Osteocyte (in vitro differentiated cells): ENCODE measurements at regions not wholly inside any gene's neighbourhood (a gene's known extent, or its start where the extent isn't known, plus 50 kb on each side); places are given as distances from the start of the nearest gene placed in this dataset.

Experiments used
- DNase-seq: peaks from one replicate; pipeline ENCODE4 v3.0.0; 2021; ENCODE audit warnings: mixed read lengths; ENCODE audit not compliant: unreplicated experiment; ENCODE audit errors: extremely low spot score
- H3K27ac Mint-ChIP-seq: one replicate; pipeline ENCODE4 v1.8.0; 2021; ENCODE audit warnings: mild to moderate bottlenecking, mixed read lengths; ENCODE audit not compliant: unreplicated experiment
- H3K27me3 Mint-ChIP-seq: one replicate; pipeline ENCODE4 v1.8.0; 2021; ENCODE audit warnings: mixed read lengths; ENCODE audit not compliant: unreplicated experiment
- H3K36me3 Mint-ChIP-seq: one replicate; pipeline ENCODE4 v1.8.0; 2021; ENCODE audit warnings: mixed read lengths; ENCODE audit not compliant: unreplicated experiment
- H3K4me1 Mint-ChIP-seq: one replicate; pipeline ENCODE4 v1.8.0; 2021; ENCODE audit warnings: mixed read lengths; ENCODE audit not compliant: unreplicated experiment
- H3K4me3 Mint-ChIP-seq: one replicate; pipeline ENCODE4 v1.8.0; 2021; ENCODE audit warnings: mild to moderate bottlenecking, moderate library complexity, mixed read lengths; ENCODE audit not compliant: unreplicated experiment
- H3K9me3 Mint-ChIP-seq: one replicate; pipeline ENCODE4 v1.8.0; 2021; ENCODE audit warnings: mixed read lengths; ENCODE audit not compliant: unreplicated experiment
- TF ChIP-seq, protein P1 (sequence below): fragments of 200-600 bp; sonication (generic); IDR thresholded peaks from 2 replicates; pipeline ENCODE4 v1.5.0; 2021; ENCODE audit warnings: antibody characterized with exemption, mild to moderate bottlenecking, moderate library complexity

DNA sequence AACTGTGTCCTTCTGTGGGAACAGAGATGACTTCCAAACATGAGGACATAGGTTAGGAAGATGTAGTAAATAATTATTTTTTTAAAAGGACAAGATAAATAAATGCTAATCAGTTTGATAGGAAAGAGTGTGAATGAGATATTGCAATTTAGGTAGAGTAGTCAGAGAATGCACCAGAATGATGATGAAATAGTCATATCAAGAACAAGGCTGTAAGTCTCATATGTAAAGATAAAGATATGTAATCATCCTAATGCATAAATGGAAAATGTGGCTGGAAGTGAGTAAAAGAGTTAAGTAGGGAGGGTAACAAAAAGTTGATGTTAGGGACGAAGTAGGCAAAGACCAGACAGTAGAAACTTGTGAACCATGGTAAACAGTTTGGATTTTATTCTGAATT, 1041.7 kb upstream of the MIR17HG start:
- Mint-ChIP-seq H3K9me3 (no peaks in the 10 kb centered on the region), H3K4me1 (peaks cover 4% of the 10 kb centered on the region), H3K4me3 (no peak overlapping the region), H3K27ac (no peak overlapping the region), H3K36me3 (no peaks in the 10 kb centered on the region), H3K27me3 (no peaks in the 10 kb centered on the region)
- no peak for DNase-seq
- TF ChIP-seq, protein P1, sequence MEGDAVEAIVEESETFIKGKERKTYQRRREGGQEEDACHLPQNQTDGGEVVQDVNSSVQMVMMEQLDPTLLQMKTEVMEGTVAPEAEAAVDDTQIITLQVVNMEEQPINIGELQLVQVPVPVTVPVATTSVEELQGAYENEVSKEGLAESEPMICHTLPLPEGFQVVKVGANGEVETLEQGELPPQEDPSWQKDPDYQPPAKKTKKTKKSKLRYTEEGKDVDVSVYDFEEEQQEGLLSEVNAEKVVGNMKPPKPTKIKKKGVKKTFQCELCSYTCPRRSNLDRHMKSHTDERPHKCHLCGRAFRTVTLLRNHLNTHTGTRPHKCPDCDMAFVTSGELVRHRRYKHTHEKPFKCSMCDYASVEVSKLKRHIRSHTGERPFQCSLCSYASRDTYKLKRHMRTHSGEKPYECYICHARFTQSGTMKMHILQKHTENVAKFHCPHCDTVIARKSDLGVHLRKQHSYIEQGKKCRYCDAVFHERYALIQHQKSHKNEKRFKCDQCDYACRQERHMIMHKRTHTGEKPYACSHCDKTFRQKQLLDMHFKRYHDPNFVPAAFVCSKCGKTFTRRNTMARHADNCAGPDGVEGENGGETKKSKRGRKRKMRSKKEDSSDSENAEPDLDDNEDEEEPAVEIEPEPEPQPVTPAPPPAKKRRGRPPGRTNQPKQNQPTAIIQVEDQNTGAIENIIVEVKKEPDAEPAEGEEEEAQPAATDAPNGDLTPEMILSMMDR, result no peak

DNA sequence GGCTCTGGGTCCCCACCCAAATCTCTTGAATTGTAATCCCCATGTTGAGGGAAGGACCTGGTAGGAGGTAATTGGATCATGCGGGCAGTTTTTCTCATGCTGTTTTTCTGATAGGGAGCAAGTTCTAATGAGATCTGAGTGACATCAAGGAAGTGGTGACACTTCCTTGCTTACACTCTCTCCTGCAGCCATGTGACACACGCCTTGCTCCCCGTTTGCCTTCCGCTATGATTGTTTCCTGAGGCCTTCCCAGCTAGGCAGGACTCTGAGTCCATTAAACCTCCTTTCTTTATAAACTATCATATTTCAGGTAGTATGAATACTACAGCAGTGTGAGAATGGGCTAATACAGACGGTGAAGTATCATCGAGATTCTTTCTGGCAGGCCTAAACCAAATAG, 1040.4 kb upstream of the MIR17HG start:
- Mint-ChIP-seq H3K4me1 (peaks cover 3% of the 10 kb centered on the region), H3K27me3 (no peaks in the 10 kb centered on the region), H3K27ac (no peak overlapping the region), H3K4me3 (no peak overlapping the region), H3K9me3 (no peaks in the 10 kb centered on the region), H3K36me3 (no peaks in the 10 kb centered on the region)
- DNase-seq, result no peak
- TF ChIP-seq, protein P1, result no peak

DNA sequence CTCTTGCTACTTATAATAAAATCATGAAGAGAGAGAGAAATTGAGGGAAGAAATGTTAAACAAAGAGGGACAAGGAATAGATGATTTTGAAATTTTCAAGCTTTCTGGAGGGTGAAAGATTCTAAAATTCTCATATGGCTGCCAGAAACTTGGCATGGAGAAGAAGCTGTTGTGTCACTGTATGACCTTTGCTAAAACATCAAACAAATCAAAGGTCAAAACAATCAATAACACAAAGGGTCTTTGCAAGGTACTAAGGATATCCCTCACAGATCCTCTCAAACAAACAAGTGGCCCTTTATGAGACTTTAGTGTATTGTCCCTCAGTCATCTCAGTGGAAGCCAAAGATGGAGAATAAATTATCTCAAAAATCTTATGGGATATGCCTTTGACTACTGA, 1039.2 kb upstream of the MIR17HG start:
- no peak overlapping the region for H3K27ac Mint-ChIP-seq
- no peaks in the 10 kb centered on the region for H3K36me3 Mint-ChIP-seq
- no peak overlapping the region for H3K4me3 Mint-ChIP-seq
- no peaks in the 10 kb centered on the region for H3K9me3 Mint-ChIP-seq
- no peak for DNase-seq
- TF ChIP-seq, protein P1, result no peak
- no peaks in the 10 kb centered on the region for H3K27me3 Mint-ChIP-seq
- no peaks in the 10 kb centered on the region for H3K4me1 Mint-ChIP-seq

DNA sequence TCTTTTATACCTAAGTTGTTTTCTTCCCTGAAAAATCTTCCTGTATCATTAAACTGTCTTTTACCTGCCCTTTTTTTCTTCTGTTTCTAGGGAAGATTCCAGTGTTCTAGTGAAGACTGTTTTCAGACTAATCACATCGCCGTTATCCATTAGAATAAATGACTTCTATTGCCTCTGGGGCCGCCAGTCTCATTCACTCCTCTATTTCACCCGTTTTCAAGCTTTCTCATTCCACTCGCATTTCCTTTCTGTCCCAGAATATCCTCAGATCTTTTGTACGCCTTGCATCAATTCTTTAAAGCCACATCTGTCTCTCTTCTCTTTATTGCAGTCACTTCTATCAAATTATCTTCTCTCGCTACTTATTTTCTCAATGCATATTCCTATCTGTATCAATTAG, 1035.6 kb upstream of the MIR17HG start:
- H3K36me3 Mint-ChIP-seq, result no peaks in the 10 kb centered on the region
- TF ChIP-seq, protein P1, result no peak
- H3K4me3 Mint-ChIP-seq, result no peak overlapping the region

DNA sequence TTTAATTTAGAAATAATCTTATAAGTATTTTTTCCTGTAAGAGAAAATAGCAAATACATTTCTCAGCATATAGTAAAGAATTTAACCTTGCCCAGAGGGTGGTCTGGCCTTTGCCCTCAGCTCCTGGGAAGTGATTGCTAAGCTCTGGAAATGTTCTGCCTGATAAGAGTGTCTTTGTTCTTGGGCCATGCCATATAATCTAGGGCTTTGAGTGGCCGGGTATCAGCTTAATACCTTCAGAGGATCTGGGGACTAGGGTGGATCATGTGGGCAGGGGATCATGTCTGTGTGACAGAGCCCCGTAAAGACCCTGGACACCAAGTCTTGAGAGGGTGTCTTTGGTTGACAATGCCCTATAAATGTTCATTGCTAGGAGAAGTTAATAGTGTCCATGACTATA, 1032.4 kb upstream of the MIR17HG start:
- H3K9me3 Mint-ChIP-seq, result no peaks in the 10 kb centered on the region
- DNase-seq, result no peak
- TF ChIP-seq, protein P1, result no peak
- no peaks in the 10 kb centered on the region for H3K36me3 Mint-ChIP-seq
- no peak overlapping the region for H3K4me3 Mint-ChIP-seq
- H3K27ac Mint-ChIP-seq, result no peak overlapping the region
- H3K27me3 Mint-ChIP-seq, result no peaks in the 10 kb centered on the region
- no peaks in the 10 kb centered on the region for H3K4me1 Mint-ChIP-seq

More for the DNA sequence above, 1035.6 kb upstream of the MIR17HG start:
- no peaks in the 10 kb centered on the region for H3K4me1 Mint-ChIP-seq
- H3K27ac Mint-ChIP-seq, result no peak overlapping the region
- no peaks in the 10 kb centered on the region for H3K27me3 Mint-ChIP-seq
- DNase-seq, result no peak
- no peaks in the 10 kb centered on the region for H3K9me3 Mint-ChIP-seq
